ENCODE measurements at regions not wholly inside any gene's neighbourhood (a gene's known extent, or its start where the extent isn't known, plus 50 kb on each side); places are given as distances from the start of the nearest gene placed in this dataset.

DNA sequence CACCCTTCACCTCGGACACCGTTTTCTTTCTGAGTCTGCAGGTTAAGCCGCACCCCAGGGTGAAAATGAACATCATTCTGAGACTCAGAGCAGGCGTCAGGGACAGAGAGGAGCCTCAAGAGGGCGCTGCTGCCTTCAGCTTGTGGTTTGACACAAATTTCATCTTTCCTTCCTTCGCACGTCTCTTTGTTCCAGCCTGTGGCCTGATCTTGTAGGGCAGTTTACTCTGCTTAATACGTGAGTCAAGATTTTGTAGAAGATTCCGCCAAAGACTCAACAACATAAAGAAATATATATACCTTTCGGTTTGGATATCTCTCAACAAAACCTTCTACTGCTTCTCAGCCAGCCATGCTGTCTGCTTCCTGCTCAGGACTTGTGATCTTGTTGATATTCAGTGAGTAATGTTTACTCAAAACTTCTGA is 329.3 kb upstream of the OR4E1 start:
- TF ChIP-seq EZH2phosphoT487 (IDR thresholded peaks at IDR 0.05; ENCODE audit: insufficient read depth, low read depth) (no peak), EZH2 (IDR thresholded peaks at IDR 0.05; ENCODE audit: insufficient read depth, poor library complexity, severe bottlenecking) (no peak)

Data from GM23248 (cell line).